ENCODE measurements at regions not wholly inside any gene's neighbourhood (a gene's known extent, or its start where the extent isn't known, plus 50 kb on each side); places are given as distances from the start of the nearest gene placed in this dataset.
A peak's percentile ranks its signal among the peaks of the same experiment; 100 is the strongest.

- no peak for DNase-seq
Observed at GRCh38 chr1:82907313-82907712, 1091.6 kb downstream of the TTLL7 start.

- DNase-seq, result no peak
Observed at GRCh38 chr1:82903626-82904025, 1095.3 kb downstream of the TTLL7 start.

DNA sequence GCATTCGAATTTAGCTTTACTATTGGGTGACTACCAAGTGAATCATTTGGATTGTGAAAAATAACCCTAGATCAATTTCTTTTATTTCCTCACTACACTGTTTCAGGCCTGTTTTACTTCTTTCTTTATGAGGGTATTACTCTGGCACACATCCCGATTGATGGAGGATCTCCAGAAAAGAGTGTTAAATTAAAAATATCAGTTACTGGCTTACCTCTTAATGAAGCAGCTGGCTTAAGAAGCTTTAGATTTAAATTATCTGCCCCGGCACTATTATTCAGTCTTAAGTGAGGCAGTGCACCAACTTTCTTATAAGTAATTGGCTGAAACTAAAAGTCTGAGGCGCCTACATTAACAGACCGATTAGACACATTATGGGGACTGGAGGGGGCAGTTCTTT is 1097.4 kb downstream of the TTLL7 start:
- DNase-seq, result no peak

DNA sequence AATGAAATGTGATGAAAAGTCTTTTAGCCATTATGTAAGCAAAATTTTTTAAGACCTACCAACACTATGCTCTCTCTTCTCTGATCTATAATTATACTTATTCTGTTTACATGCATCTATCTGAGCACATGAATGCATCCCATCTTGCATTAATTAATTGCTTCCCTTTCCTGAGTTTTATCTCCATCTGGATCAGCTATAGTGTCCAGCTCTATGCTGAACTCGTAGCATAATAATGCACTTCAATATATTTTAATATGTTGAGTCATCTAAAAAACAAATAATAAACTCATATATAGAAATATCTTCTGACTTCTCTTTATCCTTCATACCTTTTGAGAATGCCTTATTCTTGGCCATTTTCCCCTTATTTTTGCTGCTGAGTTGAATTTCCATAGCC is 1097.8 kb downstream of the TTLL7 start:
- no peak for DNase-seq

- DNase-seq, result no peak
Observed at GRCh38 chr1:82899017-82899416, 1098.3 kb downstream of the ADGRL2 start.

GRCh38 chr1:82897549-82897948 is 1096.8 kb downstream of the ADGRL2 start:
- no peak for DNase-seq

DNA sequence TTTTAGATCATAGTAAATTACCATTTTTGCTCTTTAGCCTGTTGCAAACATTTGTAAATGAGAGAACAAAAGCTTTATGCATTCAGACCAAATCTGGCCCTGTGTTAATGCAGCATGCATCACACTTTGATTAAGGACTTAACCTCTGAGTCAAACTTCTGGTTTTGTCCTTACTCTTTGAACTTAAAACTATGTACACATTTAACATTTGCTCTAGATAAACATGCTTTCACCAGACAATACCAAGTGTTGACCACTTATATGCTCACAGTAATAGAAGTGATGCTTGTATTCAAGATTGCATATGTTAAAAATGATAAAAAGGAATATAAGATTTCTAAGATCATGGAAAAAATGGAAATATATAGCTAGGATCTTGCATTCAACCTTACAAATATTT is 1095.3 kb downstream of the ADGRL2 start:
- no peak for DNase-seq

DNA sequence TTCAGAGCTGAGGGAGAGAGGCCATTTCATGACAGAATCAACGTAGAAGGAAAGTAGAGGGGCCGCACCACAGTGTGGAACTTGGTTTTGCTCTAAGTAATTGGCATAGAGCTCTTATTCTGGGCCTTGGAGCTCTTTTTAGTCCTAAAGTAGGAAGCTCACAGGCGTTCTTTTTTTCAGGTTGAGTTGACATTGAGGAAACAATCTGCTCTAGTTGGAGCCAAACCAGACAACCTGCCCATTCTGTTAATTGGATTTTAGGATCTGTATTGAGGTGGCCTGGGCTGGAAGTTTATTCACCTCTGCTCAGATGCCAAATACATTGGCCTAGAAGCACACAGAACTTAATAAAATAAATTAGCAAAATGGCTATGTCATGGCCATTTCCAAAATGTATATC is 1093.9 kb downstream of the ADGRL2 start:
- no peak for DNase-seq

- no peak for DNase-seq
Observed at GRCh38 chr1:82893712-82894470, 1093.2 kb downstream of the ADGRL2 start.

GRCh38 chr1:82880506-82880905 is 1079.8 kb downstream of the ADGRL2 start:
- no peak for DNase-seq

DNA sequence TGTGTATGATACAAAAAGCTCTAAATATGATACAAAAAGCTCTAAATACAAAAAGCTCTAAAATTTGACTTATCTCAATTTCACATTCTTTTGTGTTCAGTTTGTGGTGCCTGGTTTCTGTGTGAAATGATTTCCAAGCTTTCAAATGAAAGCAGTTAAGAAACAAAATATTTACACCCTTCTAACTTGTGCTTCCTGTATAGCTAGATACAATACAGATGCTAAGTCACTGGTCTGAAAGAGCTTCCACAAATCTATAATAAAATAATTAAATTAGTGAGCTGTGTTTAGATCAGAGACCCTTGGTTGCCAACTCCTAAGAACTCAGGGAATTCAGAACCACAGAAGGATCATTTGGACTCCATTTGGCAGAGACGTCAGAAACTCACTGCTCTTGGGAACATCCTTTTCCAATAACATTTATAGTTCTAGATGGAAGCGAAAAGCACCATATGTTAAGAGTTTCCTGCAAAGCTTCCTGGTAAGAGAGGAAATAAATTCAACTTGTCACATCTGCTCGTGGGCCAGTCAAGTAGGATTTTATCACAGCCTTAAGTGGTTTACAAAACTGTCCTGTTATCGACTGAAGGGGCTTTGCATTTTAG is 1079.1 kb downstream of the ADGRL2 start:
- peak in 1 of 58 donors; percentile 39 for DNase-seq

DNA sequence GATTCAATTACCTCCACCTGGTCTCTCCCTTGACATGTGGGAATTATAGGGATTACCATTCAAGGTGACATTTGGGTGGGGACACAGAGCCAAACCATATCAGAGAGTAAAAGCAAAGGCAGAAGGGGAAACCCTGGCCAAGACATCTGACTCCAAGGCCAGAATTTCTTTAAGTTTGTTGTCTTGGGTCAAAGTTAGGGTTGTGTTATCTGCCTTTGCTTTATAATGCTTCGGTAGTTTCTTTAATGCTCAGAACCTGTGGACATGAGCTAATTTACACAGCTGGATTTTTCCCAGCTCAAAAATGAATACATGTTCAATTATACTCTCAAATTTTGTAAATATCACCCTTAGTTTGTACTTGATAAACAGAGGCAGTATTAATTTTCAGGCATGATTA is 1074.4 kb downstream of the ADGRL2 start:
- no peak for DNase-seq

DNA sequence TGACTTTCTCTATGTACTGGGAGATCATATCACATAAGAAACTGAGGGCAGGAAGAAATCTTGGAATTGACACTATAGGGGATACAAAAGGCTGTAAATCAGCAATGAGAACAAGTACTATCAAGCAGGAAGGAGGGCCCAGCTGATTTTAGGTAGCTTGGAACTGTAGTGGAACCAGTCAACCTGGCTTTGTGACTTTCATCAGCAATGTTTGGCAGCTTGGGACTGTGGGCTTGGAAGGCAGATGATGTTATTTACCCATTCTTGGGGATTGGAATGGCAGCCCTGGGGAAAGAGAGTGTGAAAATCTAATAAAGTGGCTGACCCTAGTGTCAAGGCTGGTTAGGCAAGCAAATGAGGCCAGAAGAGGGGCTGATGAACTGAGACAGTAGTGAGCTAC is 1073.3 kb downstream of the ADGRL2 start:
- no peak for DNase-seq

DNA sequence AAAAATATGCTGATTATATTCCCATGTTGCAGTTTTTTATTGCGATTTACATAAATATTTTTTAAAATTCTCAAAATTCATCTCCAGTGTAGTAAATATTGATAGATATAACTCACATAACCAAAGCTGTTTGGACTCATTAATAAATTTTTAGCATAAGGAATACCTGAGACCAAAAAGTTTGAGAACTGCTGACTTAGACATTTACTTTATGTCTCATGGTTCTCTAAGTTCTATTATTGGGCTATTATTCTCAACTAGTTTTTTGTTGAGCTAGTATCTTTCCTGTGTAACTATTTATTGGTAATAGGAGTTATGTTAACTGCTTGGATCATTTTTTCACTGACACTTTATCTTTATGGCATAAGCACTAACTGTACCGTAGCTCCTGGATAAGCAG is 1069.6 kb downstream of the ADGRL2 start:
- no peak for DNase-seq

GRCh38 chr1:82867781-82868180 is 1067.0 kb downstream of the ADGRL2 start:
- no peak for DNase-seq

DNA sequence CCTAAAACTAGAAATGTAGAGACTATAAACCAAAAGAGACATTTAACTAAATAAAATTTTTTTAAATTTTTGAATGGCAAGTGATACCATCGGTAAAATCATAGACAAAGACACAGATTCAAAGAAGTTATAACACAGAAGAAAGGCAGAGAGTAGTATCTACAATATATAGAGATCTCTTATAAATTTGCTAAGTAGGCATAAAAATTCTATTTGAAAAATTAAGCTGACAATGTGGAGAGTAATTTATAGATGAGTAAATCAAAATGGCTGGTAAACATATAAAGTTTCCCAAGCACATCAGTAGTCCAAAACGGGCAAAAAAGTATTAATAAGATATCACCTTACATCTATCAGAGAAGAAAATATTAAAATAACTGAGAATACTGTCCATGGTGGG is 1061.0 kb downstream of the ADGRL2 start:
- no peak for DNase-seq

GRCh38 chr1:82858031-82858430 is 1057.3 kb downstream of the ADGRL2 start:
- no peak for DNase-seq

- no peak for DNase-seq
Observed at GRCh38 chr1:82849460-82849859, 1048.7 kb downstream of the ADGRL2 start.

- no peak for DNase-seq
Observed at GRCh38 chr1:82848043-82848442, 1047.3 kb downstream of the ADGRL2 start.

DNA sequence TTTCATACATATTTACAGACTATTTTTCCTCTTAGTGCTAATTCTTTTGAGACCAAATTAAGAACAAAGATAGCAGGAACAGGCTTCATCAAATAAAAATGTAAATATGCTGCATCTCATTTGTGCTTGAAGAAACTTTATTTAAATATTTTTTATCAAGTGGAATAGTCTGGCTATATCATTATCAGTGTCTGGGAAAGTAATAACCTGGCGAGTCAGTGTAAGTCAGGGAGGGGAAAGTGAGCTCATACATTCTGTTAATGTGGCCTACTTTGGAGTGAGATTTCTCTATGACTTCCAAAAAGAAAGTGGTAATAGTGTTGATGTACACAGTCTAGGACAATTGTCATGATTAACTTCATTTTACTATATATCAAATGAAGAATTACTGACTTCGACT is 1045.1 kb downstream of the ADGRL2 start:
- DNase-seq, result no peak

- DNase-seq, result no peak
Observed at GRCh38 chr1:82844911-82845827, 1044.4 kb downstream of the ADGRL2 start.

- no peak for DNase-seq
Observed at GRCh38 chr1:82844447-82844846, 1043.7 kb downstream of the ADGRL2 start.
